B cell (primary cell): ENCODE measurements at regions not wholly inside any gene's neighbourhood (a gene's known extent, or its start where the extent isn't known, plus 50 kb on each side); places are given as distances from the start of the nearest gene placed in this dataset.

ENCODE experiments used
- ATAC-seq: fragments of 200-7000 bp; cut with Tn5 transposase; one replicate; pipeline ENCODE4 v1.10.0; 2021; ENCODE audit warnings: low read depth, mild to moderate bottlenecking, moderate number of reproducible peaks, moderate library complexity
- CTCF ChIA-PET: fragments of 350-600 bp; sonication (Branson Sonifier 250); formaldehyde crosslinking; loops from one replicate; lab custom pipeline; 2021; ENCODE audit warnings: antibody characterized with exemption, inconsistent platforms; lab: Charles Lee
- POLR2A ChIA-PET: fragments of 350-600 bp; sonication (Branson Sonifier 250); formaldehyde crosslinking; loops from one replicate; lab custom pipeline; 2021; ENCODE audit warnings: antibody characterized with exemption; lab: Charles Lee
- DNase-seq: peaks from one replicate; pipeline ENCODE4 v3.0.0; 2013
- H2AFZ ChIP-seq: 2 replicates; pipeline ENCODE4 v1.6.1; 2012; ENCODE audit warnings: mild to moderate bottlenecking, low read depth, low read length; ENCODE audit not compliant: insufficient read depth, poor library complexity, severe bottlenecking
- H3K27ac ChIP-seq, 2 donors: 1 replicate in 1 of 2; 2 replicates in 1 of 2; pipeline ENCODE4 v1.5.1; 2012 to 2013; ENCODE audit warnings: low read length in 2 of 2, mild to moderate bottlenecking in 2 of 2, moderate library complexity in 1 of 2
- H3K27me3 ChIP-seq, 4 experiments: fragments of 200-600 bp in 1 of 4; sonication (generic) in 1 of 4; replicated peaks in 1 of 4; 1 replicate in 2 of 4; 2 replicates in 2 of 4; pipeline versions ENCODE4 v1.6.1 to v1.7.0; 2013 to 2016; ENCODE audit warnings: low read length in 3 of 4, mild to moderate bottlenecking in 2 of 4, mixed read lengths in 1 of 4, moderate library complexity in 1 of 4; ENCODE audit not compliant: insufficient read depth in 4 of 4, control insufficient read depth in 3 of 4; ENCODE audit errors: control extremely low read depth in 1 of 4
- H3K36me3 ChIP-seq, 2 experiments: replicated peaks in 1 of 2; 1 replicate in 1 of 2; 2 replicates in 1 of 2; pipeline versions ENCODE4 v1.6.1 to v1.7.1; 2013; ENCODE audit warnings: low read length in 1 of 2; ENCODE audit not compliant: insufficient read depth in 2 of 2, control insufficient read depth in 1 of 2; ENCODE audit errors: control extremely low read depth in 1 of 2, extremely low read depth in 1 of 2
- H3K4me1 ChIP-seq, 2 donors: fragments of 200-600 bp in 1 of 2; sonication (generic) in 1 of 2; 1 replicate in 1 of 2; 2 replicates in 1 of 2; pipeline versions ENCODE4 v1.5.1 to v1.6.1; 2013 to 2017; ENCODE audit warnings: low read length in 2 of 2; ENCODE audit not compliant: control insufficient read depth in 2 of 2, insufficient read depth in 2 of 2
- H3K4me2 ChIP-seq: replicated peaks from 2 replicates; pipeline ENCODE3; 2012; ENCODE audit warnings: mild to moderate bottlenecking, low read depth, low read length; ENCODE audit not compliant: poor library complexity, severe bottlenecking
- H3K4me3 ChIP-seq, 5 experiments: fragments of 200-600 bp in 1 of 5; sonication (generic) in 1 of 5; 1 replicate in 3 of 5; 2 replicates in 2 of 5; pipeline versions ENCODE4 v1.5.1 to v1.7.0; 2011 to 2016; ENCODE audit warnings: low read length in 4 of 5, mild to moderate bottlenecking in 4 of 5, low read depth in 2 of 5, control low read depth in 1 of 5, moderate library complexity in 1 of 5; ENCODE audit not compliant: insufficient read depth in 1 of 5; ENCODE audit errors: control extremely low read depth in 1 of 5, extremely low read depth in 1 of 5
- H3K79me2 ChIP-seq: fragments of 200-600 bp; sonication (generic); one replicate; pipeline ENCODE4 v1.6.0; 2016; ENCODE audit warnings: low read length; ENCODE audit not compliant: control insufficient read depth, insufficient read depth
- H3K9ac ChIP-seq: fragments of 200-600 bp; sonication (generic); 2 replicates; pipeline ENCODE4 v1.6.1; 2017; ENCODE audit warnings: mild to moderate bottlenecking, low read length, moderate library complexity
- H3K9me3 ChIP-seq, 3 donors: one replicate each; pipeline versions ENCODE4 v1.6.1 to v1.7.1; 2013; ENCODE audit warnings: low read length in 2 of 3; ENCODE audit not compliant: control insufficient read depth in 2 of 3, insufficient read depth in 1 of 3; ENCODE audit errors: control extremely low read depth in 1 of 3
- H4K20me1 ChIP-seq: 2 replicates; pipeline ENCODE4 v1.6.0; 2012; ENCODE audit warnings: mild to moderate bottlenecking, low read length; ENCODE audit not compliant: insufficient read depth, control insufficient read depth, poor library complexity, severe bottlenecking
- H3K27ac Mint-ChIP-seq: one replicate; pipeline ENCODE4 v1.8.0; 2021; ENCODE audit warnings: mixed read lengths
- H3K27me3 Mint-ChIP-seq: one replicate; pipeline ENCODE4 v1.8.0; 2021; ENCODE audit warnings: mixed read lengths
- H3K4me1 Mint-ChIP-seq: one replicate; pipeline ENCODE4 v1.8.0; 2021; ENCODE audit warnings: mixed read lengths
- H3K4me3 Mint-ChIP-seq: one replicate; pipeline ENCODE4 v1.8.0; 2021; ENCODE audit warnings: mixed read lengths
- H3K9me3 Mint-ChIP-seq: one replicate; pipeline ENCODE4 v1.8.0; 2022; ENCODE audit warnings: mixed read lengths; ENCODE audit not compliant: insufficient read depth
- EZH2 ChIP-seq: IDR thresholded peaks from 2 replicates; pipeline ENCODE4 v1.6.1; 2012; ENCODE audit warnings: borderline replicate concordance, low read depth, mild to moderate bottlenecking, moderate library complexity, low read length; ENCODE audit not compliant: insufficient read depth, poor library complexity, severe bottlenecking
- WGBS: methylation state at CpG from one replicate; pipeline ENCODE4 v1.1.5; 2013; ENCODE audit warnings: missing lambda C conversion rate; ENCODE audit not compliant: insufficient coverage; 5-methylcytosine and 5-hydroxymethylcytosine counted together
- intact Hi-C: fragments of 100-400 bp; cut with micrococcal nuclease; formaldehyde crosslinking; loops from one replicate; pipeline ENCODE4 v1.10.0; 2022
- TF ChIP-seq, protein P1 (sequence below): fragments of 200-600 bp; IDR thresholded peaks from one replicate; pipeline ENCODE4 v1.8.0; 2022; ENCODE audit warnings: antibody characterized with exemption, mild to moderate bottlenecking

DNA sequence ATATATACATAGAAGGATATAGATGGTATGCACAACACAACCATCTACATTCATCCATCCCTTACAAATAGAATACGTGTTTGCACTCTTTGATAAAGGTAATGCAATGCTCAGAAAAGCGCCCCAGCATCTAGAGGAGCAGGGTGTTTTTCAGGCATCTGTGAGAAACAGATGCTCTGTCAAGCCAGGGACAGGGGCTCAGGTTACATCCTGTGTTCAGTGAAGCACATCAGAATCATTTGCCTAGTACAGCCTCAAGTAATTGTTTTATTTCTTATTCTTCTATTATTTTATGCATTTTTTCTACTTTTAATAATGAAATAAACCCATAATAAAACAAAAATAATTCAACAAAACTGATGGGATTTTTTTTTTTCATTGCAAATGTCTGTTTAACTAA lies 50.5 kb upstream of the HIF1A start:
- Histone ChIP-seq H3K4me2 (peak overlapping the region; percentile 50), H4K20me1 (no peaks in the 10 kb centered on the region), H3K9ac (no peak overlapping the region), H3K27me3 (no peaks in the 10 kb centered on the region), H3K9me3 (no peaks in the 10 kb centered on the region), H3K27ac (peak overlapping the region in 1 of 2 donors; percentile 54), H2AFZ (peak overlapping the region; percentile 13), H3K4me3 (no peak overlapping the region), H3K4me1 (peaks cover 30 to 31% of the 10 kb centered on the region in 2 donors), H3K36me3 (no peaks in the 10 kb centered on the region), H3K79me2 (no peaks in the 10 kb centered on the region)
- CTCF ChIA-PET: no interaction called here
- DNase-seq (peak; percentile 53), ATAC-seq (peak; percentile 76)
- Mint-ChIP-seq H3K27me3 (no peaks in the 10 kb centered on the region), H3K4me3 (no peak overlapping the region), H3K4me1 (peaks cover 33% of the 10 kb centered on the region), H3K9me3 (no peaks in the 10 kb centered on the region), H3K27ac (peak overlapping the region; percentile 38)
- POLR2A ChIA-PET: interaction anchor here (0.7 kb wide), 1 partner anchor 76 kb away, joined by 3 read pairs; no protein-coding TSS in a partner anchor
- TF ChIP-seq EZH2: no peak
- TF ChIP-seq, protein P1, sequence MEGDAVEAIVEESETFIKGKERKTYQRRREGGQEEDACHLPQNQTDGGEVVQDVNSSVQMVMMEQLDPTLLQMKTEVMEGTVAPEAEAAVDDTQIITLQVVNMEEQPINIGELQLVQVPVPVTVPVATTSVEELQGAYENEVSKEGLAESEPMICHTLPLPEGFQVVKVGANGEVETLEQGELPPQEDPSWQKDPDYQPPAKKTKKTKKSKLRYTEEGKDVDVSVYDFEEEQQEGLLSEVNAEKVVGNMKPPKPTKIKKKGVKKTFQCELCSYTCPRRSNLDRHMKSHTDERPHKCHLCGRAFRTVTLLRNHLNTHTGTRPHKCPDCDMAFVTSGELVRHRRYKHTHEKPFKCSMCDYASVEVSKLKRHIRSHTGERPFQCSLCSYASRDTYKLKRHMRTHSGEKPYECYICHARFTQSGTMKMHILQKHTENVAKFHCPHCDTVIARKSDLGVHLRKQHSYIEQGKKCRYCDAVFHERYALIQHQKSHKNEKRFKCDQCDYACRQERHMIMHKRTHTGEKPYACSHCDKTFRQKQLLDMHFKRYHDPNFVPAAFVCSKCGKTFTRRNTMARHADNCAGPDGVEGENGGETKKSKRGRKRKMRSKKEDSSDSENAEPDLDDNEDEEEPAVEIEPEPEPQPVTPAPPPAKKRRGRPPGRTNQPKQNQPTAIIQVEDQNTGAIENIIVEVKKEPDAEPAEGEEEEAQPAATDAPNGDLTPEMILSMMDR: no peak
- intact Hi-C loops: loop anchor here (5.0 kb wide), 1 partner anchor 38 kb away; no protein-coding TSS in a partner anchor
- 29% methylated on average over 1 of the region's 2 CpGs for WGBS

GRCh38 chr14:61645247-61645646 lies 50.1 kb upstream of the HIF1A start:
- Histone ChIP-seq H3K9ac (no peak overlapping the region), H3K27ac (no peak overlapping the region), H4K20me1 (no peaks in the 10 kb centered on the region), H3K4me2 (peak overlapping the region; percentile 50), H3K4me3 (no peak overlapping the region), H3K79me2 (no peaks in the 10 kb centered on the region), H3K36me3 (no peaks in the 10 kb centered on the region), H2AFZ (no peak overlapping the region), H3K9me3 (no peaks in the 10 kb centered on the region), H3K27me3 (no peaks in the 10 kb centered on the region), H3K4me1 (peaks cover 30 to 31% of the 10 kb centered on the region in 2 donors)
- Mint-ChIP-seq H3K27ac (no peak overlapping the region), H3K27me3 (no peaks in the 10 kb centered on the region), H3K4me3 (no peak overlapping the region), H3K4me1 (peaks cover 33% of the 10 kb centered on the region), H3K9me3 (no peaks in the 10 kb centered on the region)
- POLR2A ChIA-PET: interaction anchor here (0.7 kb wide), 1 partner anchor 76 kb away, joined by 3 read pairs; no protein-coding TSS in a partner anchor
- CTCF ChIA-PET: no interaction called here
- intact Hi-C loops: no loop called here
- TF ChIP-seq, protein P1: no peak
- TF ChIP-seq EZH2: no peak
- no peak for ATAC-seq
- no peak for DNase-seq
